ENCODE measurements at regions not wholly inside any gene's neighbourhood (a gene's known extent, or its start where the extent isn't known, plus 50 kb on each side); places are given as distances from the start of the nearest gene placed in this dataset.
"Not testable (repeated sequence)": the region's sequence is repeated elsewhere in the genome, so short reads cannot be mapped to it uniquely, and the experiment has no call there.

DNA sequence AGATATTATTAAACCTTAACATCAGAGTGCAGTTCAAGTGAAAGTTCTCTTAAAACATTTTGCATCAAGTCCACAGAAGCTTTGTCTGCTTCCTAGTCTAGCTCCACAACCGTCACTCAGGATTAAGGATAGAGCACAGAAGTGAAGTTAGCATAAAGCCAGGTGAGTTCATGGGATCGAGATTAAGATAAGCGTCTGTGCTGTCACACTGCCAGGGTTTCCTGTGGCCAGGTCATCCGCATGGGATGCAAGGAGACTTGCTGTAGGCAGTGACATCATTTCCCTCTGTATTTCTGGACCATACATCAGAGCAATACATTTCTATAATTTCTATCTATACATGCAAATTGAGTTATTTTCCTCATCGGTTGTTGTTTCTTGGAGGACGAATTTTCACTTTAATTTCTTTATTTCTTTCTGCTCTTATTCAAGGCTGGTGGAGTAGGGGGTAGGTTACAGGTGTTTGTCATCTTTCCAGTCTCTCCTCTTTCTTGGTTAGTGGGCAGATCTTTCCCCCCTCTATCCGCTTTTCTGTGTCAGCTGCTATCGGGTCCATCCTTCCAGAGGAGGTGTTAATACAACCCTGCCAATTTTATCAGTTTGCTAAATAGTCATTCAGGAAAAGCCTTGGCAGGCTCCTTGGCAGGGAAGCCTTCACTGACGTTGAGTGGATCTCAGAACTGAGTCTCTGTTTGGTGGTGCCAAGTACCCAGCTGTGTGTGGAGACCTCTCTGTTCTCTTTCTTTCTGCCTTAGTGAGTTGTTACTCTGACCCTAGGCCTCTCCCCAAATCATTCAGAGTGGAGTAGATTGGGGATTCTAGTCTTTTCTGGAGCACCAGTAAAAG lies 307.6 kb upstream of the MAP3K7 start:
- DNase-seq (ENCODE audit: insufficient read length) (no peak), FAIRE-seq (no peak)
- TF ChIP-seq POLR2A (IDR thresholded peaks at IDR 0.05; ENCODE audit: low read depth, low read length) = no peak
- no peak for TF ChIP-seq POLR2AphosphoS5 (IDR thresholded peaks at IDR 0.05; ENCODE audit: low read depth, low read length)
- no peak for TF ChIP-seq TAF1 (IDR thresholded peaks at IDR 0.05; ENCODE audit: borderline replicate concordance, low read depth, low read length)

DNA sequence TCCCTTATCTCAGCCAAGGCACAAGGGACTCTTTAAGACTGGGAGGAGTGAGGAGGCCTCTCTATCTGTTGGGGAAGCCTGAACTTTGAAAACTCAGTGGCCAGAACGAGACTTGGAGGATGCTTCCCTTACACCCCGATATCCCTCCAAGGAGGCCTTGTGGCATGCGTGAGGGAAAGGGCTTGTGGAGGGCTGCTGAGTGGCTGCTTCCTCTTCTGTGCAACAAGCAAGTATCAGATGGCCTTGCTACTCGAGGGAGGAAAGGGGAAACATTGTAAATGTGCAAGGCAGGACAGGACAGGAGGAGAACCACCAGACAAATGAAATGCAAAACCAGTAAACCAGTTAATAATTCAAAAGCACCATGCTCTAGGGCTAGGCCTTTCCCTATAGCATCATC lies 306.5 kb upstream of the MAP3K7 start:
- FAIRE-seq (no peak), DNase-seq (ENCODE audit: insufficient read length) (no peak)
- no peak for TF ChIP-seq TAF1 (IDR thresholded peaks at IDR 0.05; ENCODE audit: borderline replicate concordance, low read depth, low read length)
- TF ChIP-seq POLR2A (IDR thresholded peaks at IDR 0.05; ENCODE audit: low read depth, low read length) = no peak
- TF ChIP-seq POLR2AphosphoS5 (IDR thresholded peaks at IDR 0.05; ENCODE audit: low read depth, low read length) = no peak

DNA sequence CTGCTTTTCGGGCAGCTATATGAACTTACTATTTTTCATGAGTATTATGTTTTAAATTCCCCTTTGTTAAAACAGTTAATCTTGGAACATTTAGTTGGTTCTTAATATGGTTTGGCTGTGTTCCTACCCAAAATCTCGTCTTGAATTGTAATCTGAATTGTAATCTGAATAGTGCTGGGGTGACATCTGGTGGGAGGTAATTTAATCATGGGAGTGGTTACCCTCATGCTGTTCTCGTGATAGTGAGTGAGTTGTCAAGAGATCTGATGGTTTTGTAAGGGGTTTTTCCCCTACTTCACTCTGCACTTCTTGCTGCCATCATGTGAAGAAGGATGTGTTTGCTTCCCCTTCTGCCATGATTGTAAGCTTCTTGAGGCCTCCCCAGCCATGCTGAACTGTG lies 305.4 kb upstream of the MAP3K7 start:
- FAIRE-seq = no peak
- no peak for DNase-seq (ENCODE audit: insufficient read length)
- TF ChIP-seq POLR2A (IDR thresholded peaks at IDR 0.05; ENCODE audit: low read depth, low read length) (no peak), POLR2AphosphoS5 (IDR thresholded peaks at IDR 0.05; ENCODE audit: low read depth, low read length) (no peak), TAF1 (IDR thresholded peaks at IDR 0.05; ENCODE audit: borderline replicate concordance, low read depth, low read length) (no peak)

- TF ChIP-seq POLR2AphosphoS5 (IDR thresholded peaks at IDR 0.05; ENCODE audit: low read depth, low read length) = no peak
- no peak for TF ChIP-seq POLR2A (IDR thresholded peaks at IDR 0.05; ENCODE audit: low read depth, low read length)
- TF ChIP-seq TAF1 (IDR thresholded peaks at IDR 0.05; ENCODE audit: borderline replicate concordance, low read depth, low read length) = no peak
- FAIRE-seq (no peak), DNase-seq (ENCODE audit: insufficient read length) (no peak)
Observed at GRCh38 chr6:90891355-90891754, 304.5 kb upstream of the MAP3K7 start.

DNA sequence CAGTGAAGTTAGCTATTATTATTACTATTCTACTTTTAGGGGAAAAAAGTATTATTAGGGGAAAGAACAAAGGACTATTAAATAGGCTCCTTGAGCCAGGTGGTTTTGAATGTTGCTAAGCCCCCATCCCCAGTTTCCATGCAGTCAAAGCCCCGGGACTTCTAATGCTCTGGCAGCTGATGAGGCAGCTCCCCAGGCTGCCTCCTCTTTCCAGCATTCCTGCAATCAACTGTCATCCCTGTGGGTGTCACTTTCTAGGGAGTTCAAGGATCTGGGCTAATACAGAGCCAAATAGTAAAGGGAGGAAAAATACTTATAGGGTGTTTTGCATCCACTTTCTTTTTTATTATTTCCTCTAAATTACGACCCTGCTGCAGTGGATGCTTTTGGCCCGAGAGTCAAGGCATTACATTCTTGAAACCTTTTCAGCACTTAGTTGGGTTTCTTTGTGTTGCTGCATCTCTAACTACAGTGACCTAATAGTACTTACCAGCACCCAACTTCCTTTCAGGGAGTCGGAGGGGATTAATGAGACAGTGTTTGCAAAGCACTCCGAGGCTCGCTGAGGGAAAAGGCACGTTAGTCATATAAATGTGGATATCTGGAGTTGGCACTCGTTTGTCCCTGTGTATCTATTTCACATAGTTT lies 303.9 kb upstream of the MAP3K7 start:
- FAIRE-seq (no peak), DNase-seq (ENCODE audit: insufficient read length) (no peak)
- TF ChIP-seq TAF1 (IDR thresholded peaks at IDR 0.05; ENCODE audit: borderline replicate concordance, low read depth, low read length) = no peak
- TF ChIP-seq POLR2AphosphoS5 (IDR thresholded peaks at IDR 0.05; ENCODE audit: low read depth, low read length) = no peak
- TF ChIP-seq POLR2A (IDR thresholded peaks at IDR 0.05; ENCODE audit: low read depth, low read length) = no peak

GRCh38 chr6:90887764-90888163 lies 300.9 kb upstream of the MAP3K7 start:
- no peak for DNase-seq (ENCODE audit: insufficient read length)
- no peak for TF ChIP-seq POLR2AphosphoS5 (IDR thresholded peaks at IDR 0.05; ENCODE audit: low read depth, low read length)
- TF ChIP-seq TAF1 (IDR thresholded peaks at IDR 0.05; ENCODE audit: borderline replicate concordance, low read depth, low read length) = no peak
- TF ChIP-seq POLR2A (IDR thresholded peaks at IDR 0.05; ENCODE audit: low read depth, low read length) = no peak
- no peak for FAIRE-seq

DNA sequence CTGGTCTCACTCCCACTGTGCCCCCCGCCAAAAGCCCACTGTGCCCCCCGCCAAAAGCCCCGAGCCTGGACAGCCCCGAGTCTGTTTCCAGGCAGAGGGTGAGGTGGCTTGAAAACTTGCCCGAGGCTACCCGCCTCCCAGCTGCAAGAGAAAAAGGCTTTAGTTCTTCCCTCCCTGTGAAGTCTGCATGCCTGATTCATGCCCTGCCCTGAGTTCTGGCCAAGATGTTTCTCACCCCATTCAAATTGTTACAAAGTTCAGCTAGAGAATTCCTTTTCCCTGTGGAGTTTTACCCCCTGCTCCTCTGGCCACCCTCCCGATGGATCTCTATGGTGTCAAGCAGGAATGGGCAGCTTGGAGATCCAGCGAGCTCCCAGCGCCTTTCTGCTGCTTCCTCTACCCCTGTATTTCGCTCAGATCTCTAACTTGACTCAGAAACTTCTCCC lies 298.8 kb upstream of the MAP3K7 start:
- FAIRE-seq (no peak), DNase-seq (ENCODE audit: insufficient read length) (no peak)

DNA sequence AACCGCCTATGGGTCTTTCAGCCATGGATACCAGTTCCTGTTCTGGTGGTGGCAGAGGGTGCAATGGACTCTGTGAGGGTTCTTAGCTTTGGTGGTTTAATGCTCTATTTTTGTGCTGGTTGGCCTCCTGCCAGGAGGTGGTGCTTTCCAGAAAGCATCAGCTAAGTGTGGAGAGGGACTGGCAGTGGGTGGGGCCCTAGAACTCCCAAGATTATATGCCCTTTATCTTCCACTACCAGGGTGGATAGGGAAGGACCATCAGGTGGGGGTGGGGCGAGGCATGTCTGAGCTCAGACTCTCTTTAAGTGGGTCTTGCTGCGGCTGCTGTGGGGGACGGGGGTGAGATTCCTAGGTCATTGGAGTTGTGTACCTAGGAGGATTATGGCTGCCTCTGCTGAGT lies 298.3 kb upstream of the MAP3K7 start:
- FAIRE-seq; DNase-seq (ENCODE audit: insufficient read length): not testable (repeated sequence)

More for the DNA sequence above, 298.8 kb upstream of the MAP3K7 start:
- TF ChIP-seq POLR2AphosphoS5 (IDR thresholded peaks at IDR 0.05; ENCODE audit: low read depth, low read length) (no peak), TAF1 (IDR thresholded peaks at IDR 0.05; ENCODE audit: borderline replicate concordance, low read depth, low read length) (no peak), POLR2A (IDR thresholded peaks at IDR 0.05; ENCODE audit: low read depth, low read length) (no peak)

- no peak for FAIRE-seq
- no peak for TF ChIP-seq POLR2A (IDR thresholded peaks at IDR 0.05; ENCODE audit: low read depth, low read length)
- no peak for TF ChIP-seq TAF1 (IDR thresholded peaks at IDR 0.05; ENCODE audit: borderline replicate concordance, low read depth, low read length)
- no peak for TF ChIP-seq POLR2AphosphoS5 (IDR thresholded peaks at IDR 0.05; ENCODE audit: low read depth, low read length)
- no peak for DNase-seq (ENCODE audit: insufficient read length)
Observed at GRCh38 chr6:90877616-90878015, 290.7 kb upstream of the MAP3K7 start.

- no peak for DNase-seq (ENCODE audit: insufficient read length)
- no peak for FAIRE-seq
- TF ChIP-seq POLR2A (IDR thresholded peaks at IDR 0.05; ENCODE audit: low read depth, low read length) = no peak
Observed at GRCh38 chr6:90874931-90875330, 288.1 kb upstream of the MAP3K7 start.

GRCh38 chr6:90872981-90873380 lies 286.1 kb upstream of the MAP3K7 start:
- no peak for TF ChIP-seq POLR2AphosphoS5 (IDR thresholded peaks at IDR 0.05; ENCODE audit: low read depth, low read length)
- no peak for TF ChIP-seq TAF1 (IDR thresholded peaks at IDR 0.05; ENCODE audit: borderline replicate concordance, low read depth, low read length)
- no peak for TF ChIP-seq POLR2A (IDR thresholded peaks at IDR 0.05; ENCODE audit: low read depth, low read length)
- FAIRE-seq = no peak
- no peak for DNase-seq (ENCODE audit: insufficient read length)

DNA sequence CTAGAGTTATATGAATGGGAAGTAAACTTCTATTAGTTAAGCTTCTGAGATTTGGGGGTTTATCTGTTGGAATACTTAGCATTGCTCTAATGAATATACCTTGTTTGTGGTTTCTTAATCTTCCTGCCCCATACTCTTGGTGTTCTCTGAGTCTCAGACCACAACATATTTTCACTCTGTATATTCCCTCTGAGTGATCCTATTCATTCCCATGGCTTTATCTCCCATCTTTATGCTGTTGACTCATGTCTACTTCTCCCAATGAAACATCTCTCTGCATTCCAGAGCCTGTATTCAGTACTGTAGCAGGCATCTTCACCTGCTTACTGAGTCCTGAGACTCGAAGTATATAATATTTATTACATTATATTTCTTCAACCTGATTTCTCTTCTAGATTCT lies 283.7 kb upstream of the MAP3K7 start:
- TF ChIP-seq POLR2A (IDR thresholded peaks at IDR 0.05; ENCODE audit: low read depth, low read length) = no peak
- no peak for TF ChIP-seq POLR2AphosphoS5 (IDR thresholded peaks at IDR 0.05; ENCODE audit: low read depth, low read length)
- no peak for TF ChIP-seq TAF1 (IDR thresholded peaks at IDR 0.05; ENCODE audit: borderline replicate concordance, low read depth, low read length)
- no peak for DNase-seq (ENCODE audit: insufficient read length)
- no peak for FAIRE-seq
